Activated naive CD4-positive, alpha-beta T cell treated with anti-CD3 and anti-CD28 coated beads for 36 hours (primary cell): ENCODE measurements at regions not wholly inside any gene's neighbourhood (a gene's known extent, or its start where the extent isn't known, plus 50 kb on each side); places are given as distances from the start of the nearest gene placed in this dataset.

Source experiments
- CTCF ChIA-PET: fragments of 350-600 bp; sonication (Branson Sonifier 250); formaldehyde crosslinking; loops from one replicate; lab custom pipeline; 2021; ENCODE audit warnings: antibody characterized with exemption; lab: Charles Lee
- DNase-seq: peaks from one replicate; pipeline ENCODE4 v3.0.0-alpha.2; 2020
- H3K27ac Mint-ChIP-seq: one replicate; pipeline ENCODE4 v1.8.0; 2021; ENCODE audit warnings: mild to moderate bottlenecking, mixed read lengths
- H3K27me3 Mint-ChIP-seq: one replicate; pipeline ENCODE4 v1.8.0; 2021; ENCODE audit warnings: low read depth, mixed read lengths
- H3K36me3 Mint-ChIP-seq: one replicate; pipeline ENCODE4 v1.8.0; 2021; ENCODE audit warnings: low read depth, mixed read lengths
- H3K4me1 Mint-ChIP-seq: one replicate; pipeline ENCODE4 v1.8.0; 2021; ENCODE audit warnings: low read depth, mixed read lengths
- H3K4me3 Mint-ChIP-seq: one replicate; pipeline ENCODE4 v1.8.0; 2021; ENCODE audit warnings: mild to moderate bottlenecking, moderate library complexity, mixed read lengths
- H3K9me3 Mint-ChIP-seq: one replicate; pipeline ENCODE4 v1.8.0; 2021; ENCODE audit warnings: mixed read lengths
- intact Hi-C: fragments of 100-400 bp; cut with micrococcal nuclease; formaldehyde crosslinking; loops from one replicate; pipeline ENCODE4 v1.15.1; 2023

DNA sequence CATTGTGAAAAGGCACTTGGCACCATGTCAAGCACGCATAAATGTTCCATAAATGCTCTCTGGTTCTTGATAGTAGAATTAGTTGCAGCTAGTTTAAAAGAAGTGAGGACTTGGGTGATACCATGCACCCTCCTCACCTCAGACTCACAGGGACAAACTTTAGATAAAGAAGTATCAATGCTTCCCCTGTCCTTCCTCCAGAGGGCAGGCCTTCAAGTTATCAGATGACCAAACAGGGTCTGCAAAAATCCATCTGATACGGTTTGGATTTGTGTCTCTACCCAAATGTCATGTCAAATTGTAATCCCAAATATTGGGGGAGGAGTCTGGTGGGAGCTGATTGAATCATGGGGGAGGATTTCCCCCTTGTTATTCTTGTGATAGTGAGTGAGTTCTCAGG, 54.1 kb downstream of the C1QL2 start:
- Mint-ChIP-seq H3K4me3 (no peak overlapping the region), H3K4me1 (no peaks in the 10 kb centered on the region), H3K9me3 (peaks cover 25% of the 10 kb centered on the region), H3K27me3 (peaks cover 9% of the 10 kb centered on the region), H3K27ac (no peak overlapping the region), H3K36me3 (no peaks in the 10 kb centered on the region)
- DNase-seq, result no peak
- CTCF ChIA-PET, result no interaction called here
- intact Hi-C loops, result no loop called here

DNA sequence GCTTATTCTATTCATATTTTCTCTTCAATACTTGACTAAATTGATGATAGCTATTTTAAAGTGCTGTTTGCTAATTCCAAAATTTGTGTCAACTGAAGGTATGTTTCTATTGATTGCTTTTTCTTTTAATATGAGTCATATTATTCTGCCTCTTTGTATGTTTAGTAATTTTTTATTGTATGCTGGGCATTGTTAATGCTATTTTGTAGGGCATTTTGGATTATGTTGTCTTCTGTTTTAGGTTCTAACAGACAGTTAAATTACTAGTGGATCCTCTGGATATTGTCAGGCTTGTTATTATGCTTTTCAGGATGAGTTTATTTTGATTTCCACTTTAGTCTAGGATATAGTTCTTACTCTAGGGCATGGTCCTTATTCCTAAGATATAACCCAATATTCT, 55.6 kb downstream of the C1QL2 start:
- H3K4me3 Mint-ChIP-seq, result no peak overlapping the region
- no peak for DNase-seq
- CTCF ChIA-PET, result no interaction called here
- peaks cover 33% of the 10 kb centered on the region for H3K9me3 Mint-ChIP-seq
- H3K36me3 Mint-ChIP-seq, result no peaks in the 10 kb centered on the region
- H3K27ac Mint-ChIP-seq, result no peak overlapping the region
- no peaks in the 10 kb centered on the region for H3K4me1 Mint-ChIP-seq
- peaks cover 5% of the 10 kb centered on the region for H3K27me3 Mint-ChIP-seq
- intact Hi-C loops, result no loop called here

DNA sequence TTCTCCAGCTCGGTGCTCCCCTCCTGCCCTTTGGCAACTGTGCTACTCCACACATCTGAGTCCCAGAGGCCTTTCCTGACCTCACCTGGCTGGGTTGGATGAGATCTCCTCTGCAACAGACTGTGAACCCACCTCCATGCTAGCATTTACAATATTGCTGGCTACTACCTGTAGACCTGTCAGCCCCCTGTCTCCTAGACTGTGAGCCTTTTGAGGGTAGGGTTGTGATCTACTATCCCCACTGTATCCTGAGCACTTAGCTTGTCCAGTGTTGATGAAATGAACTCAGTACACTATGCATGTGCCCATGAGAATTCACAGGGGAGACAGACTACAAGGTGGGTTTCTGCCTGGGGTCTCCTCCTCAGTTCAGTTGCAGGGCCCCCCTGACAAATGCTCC, 70.1 kb downstream of the C1QL2 start:
- no peak overlapping the region for H3K4me3 Mint-ChIP-seq
- H3K9me3 Mint-ChIP-seq, result no peaks in the 10 kb centered on the region
- H3K27me3 Mint-ChIP-seq, result peaks cover 3% of the 10 kb centered on the region
- no peaks in the 10 kb centered on the region for H3K36me3 Mint-ChIP-seq
- H3K4me1 Mint-ChIP-seq, result no peaks in the 10 kb centered on the region
- CTCF ChIA-PET, result no interaction called here
- H3K27ac Mint-ChIP-seq, result no peak overlapping the region
- no peak for DNase-seq
- intact Hi-C loops, result no loop called here

DNA sequence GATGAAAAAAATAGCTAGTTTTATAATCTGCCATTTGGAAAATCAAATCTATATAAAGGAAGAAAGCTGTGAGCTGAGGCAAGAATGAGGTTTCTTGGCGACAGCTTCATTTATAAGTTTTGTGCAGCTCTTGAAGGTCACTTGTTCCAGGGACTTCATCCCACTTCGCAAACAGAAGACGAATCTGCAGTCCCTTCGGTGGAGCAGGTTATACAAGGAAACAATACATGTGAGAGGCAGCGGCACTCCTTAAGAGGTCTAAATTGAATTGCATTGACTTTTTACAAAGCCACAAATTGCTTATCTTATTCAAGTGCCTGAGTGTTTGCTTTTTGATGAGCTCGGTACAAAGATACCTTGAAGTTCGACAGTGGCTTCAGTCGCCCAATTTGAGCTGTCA, 72.2 kb downstream of the C1QL2 start:
- Mint-ChIP-seq H3K4me3 (no peak overlapping the region), H3K9me3 (peaks cover 3% of the 10 kb centered on the region), H3K36me3 (no peaks in the 10 kb centered on the region), H3K27me3 (peaks cover 3% of the 10 kb centered on the region), H3K27ac (no peak overlapping the region), H3K4me1 (no peaks in the 10 kb centered on the region)
- no peak for DNase-seq
- CTCF ChIA-PET, result no interaction called here
- intact Hi-C loops, result no loop called here

DNA sequence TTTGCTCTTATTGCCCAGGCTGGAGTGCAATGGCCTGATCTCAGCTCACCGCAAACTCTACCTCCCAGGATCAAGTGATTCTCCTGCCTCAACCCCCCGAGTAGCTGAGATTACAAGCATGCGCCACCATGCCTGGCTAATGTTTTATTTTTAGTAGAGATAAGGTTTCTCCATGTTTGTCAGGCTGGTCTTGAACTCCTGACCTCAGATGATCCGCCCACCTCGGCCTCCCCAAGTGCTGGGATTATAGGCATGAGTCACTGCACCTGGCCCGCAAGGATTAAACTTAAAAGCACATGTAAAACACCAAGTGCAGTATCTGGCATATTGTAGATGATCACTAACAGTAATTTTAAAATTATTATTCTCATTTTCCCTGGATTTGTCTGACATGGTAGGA, 72.9 kb downstream of the C1QL2 start:
- no peaks in the 10 kb centered on the region for H3K36me3 Mint-ChIP-seq
- no peaks in the 10 kb centered on the region for H3K4me1 Mint-ChIP-seq
- no peak overlapping the region for H3K27ac Mint-ChIP-seq
- intact Hi-C loops, result no loop called here
- H3K4me3 Mint-ChIP-seq, result no peak overlapping the region
- DNase-seq, result no peak
- H3K9me3 Mint-ChIP-seq, result peaks cover 3% of the 10 kb centered on the region
- no peaks in the 10 kb centered on the region for H3K27me3 Mint-ChIP-seq
- CTCF ChIA-PET, result no interaction called here

DNA sequence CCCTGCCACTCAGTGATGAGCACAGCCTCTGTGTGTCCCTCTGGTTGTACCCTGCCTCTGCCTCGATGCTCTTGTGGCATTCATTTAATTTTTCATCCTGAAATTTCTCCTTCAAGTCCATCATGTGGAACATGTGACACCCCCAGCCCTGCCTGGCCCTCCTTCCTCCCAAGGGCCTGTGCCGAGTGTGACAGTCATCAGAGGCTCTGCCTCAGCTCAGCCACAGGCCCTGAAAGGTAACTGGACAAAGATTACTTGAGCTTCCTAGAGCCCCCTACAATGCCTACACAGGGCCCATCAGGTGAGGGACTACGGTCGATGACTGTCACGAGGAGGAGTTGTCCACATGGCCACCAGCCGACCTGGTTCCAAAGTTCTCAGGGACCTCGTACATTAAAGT, 75.1 kb downstream of the C1QL2 start:
- Mint-ChIP-seq H3K27me3 (no peaks in the 10 kb centered on the region), H3K27ac (no peak overlapping the region), H3K4me1 (no peaks in the 10 kb centered on the region), H3K36me3 (no peaks in the 10 kb centered on the region), H3K4me3 (no peak overlapping the region), H3K9me3 (peaks cover 3% of the 10 kb centered on the region)
- no peak for DNase-seq
- intact Hi-C loops, result no loop called here
- CTCF ChIA-PET, result no interaction called here

DNA sequence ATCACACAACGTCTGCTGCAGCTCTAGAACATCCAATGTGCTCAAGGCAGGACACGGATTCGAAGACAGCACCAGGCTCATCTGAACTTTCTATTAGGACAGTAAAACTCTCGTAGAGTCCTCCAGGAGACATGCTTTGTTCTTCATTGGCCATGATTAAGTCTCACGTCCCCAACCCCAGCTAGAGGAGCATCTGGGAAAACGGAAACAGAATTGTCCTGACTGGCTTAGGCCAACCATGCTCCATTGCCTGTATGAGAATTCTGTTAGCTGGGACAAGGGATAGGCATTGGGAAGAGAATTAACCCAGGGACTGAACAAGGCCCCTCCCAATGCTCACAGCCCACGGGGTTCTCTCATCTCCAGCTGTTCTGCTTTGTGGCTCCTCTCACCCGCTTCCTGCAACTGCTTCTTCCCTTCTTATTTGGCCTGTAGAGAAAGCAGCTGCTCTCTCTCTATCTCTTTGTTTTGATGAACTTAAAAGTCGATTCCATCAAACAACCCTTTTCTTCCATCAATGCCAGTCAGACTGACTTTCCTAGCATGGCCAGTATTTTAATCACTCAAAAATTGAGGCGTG, 75.6 kb downstream of the C1QL2 start:
- Mint-ChIP-seq H3K27me3 (no peaks in the 10 kb centered on the region), H3K4me3 (no peak overlapping the region), H3K9me3 (peaks cover 3% of the 10 kb centered on the region), H3K36me3 (no peaks in the 10 kb centered on the region), H3K4me1 (no peaks in the 10 kb centered on the region), H3K27ac (no peak overlapping the region)
- CTCF ChIA-PET, result no interaction called here
- no peak for DNase-seq
- intact Hi-C loops, result no loop called here

DNA sequence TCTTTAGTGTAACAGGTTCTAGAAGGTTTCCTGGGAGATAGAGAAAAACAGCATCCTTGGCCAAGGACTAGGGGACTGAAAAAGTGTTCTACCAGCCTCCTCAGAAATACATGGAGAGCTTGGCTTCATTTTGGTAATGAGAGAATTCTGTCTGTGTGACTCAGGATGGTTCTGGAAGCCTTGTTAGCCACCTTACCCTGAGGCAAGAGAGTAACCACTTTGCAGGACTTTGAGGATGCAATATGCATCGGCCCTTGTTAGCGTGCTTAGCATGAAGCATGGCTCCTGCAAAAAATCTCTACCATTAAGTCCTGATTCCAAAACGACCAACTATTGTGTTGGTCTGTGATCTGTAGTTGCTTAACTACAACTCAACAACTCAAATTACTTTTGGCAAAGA, 79.8 kb downstream of the C1QL2 start:
- CTCF ChIA-PET, result no interaction called here
- H3K9me3 Mint-ChIP-seq, result peaks cover 3% of the 10 kb centered on the region

DNA sequence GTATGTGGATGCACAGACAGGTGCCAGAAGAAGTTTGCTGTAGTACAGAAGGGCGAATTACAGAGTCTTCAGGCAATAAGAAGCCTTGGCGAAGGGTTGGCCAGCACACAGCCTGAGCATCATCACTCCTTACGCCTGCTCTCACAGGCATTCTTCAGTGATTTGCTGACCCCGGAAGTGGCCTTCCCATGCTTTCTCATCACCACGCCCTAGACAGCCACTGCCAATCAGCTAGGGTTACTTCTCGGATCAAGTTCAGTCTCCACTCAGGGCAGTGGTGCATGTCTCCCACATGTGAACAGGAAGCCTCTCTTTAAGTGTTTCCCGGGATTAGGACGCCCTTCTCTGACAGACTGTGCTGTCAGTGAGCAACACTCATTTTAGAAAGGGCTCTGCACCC, 81.8 kb downstream of the C1QL2 start:
- CTCF ChIA-PET, result no interaction called here
- intact Hi-C loops, result no loop called here
- Mint-ChIP-seq H3K27ac (no peak overlapping the region), H3K9me3 (no peaks in the 10 kb centered on the region), H3K4me1 (no peaks in the 10 kb centered on the region), H3K27me3 (peaks cover 14% of the 10 kb centered on the region), H3K36me3 (no peaks in the 10 kb centered on the region), H3K4me3 (no peak overlapping the region)
- DNase-seq, result no peak

More for the DNA sequence above, 79.8 kb downstream of the C1QL2 start:
- Mint-ChIP-seq H3K27ac (no peak overlapping the region), H3K4me3 (no peak overlapping the region), H3K36me3 (no peaks in the 10 kb centered on the region), H3K27me3 (peaks cover 14% of the 10 kb centered on the region), H3K4me1 (no peaks in the 10 kb centered on the region)
- intact Hi-C loops, result no loop called here
- no peak for DNase-seq

DNA sequence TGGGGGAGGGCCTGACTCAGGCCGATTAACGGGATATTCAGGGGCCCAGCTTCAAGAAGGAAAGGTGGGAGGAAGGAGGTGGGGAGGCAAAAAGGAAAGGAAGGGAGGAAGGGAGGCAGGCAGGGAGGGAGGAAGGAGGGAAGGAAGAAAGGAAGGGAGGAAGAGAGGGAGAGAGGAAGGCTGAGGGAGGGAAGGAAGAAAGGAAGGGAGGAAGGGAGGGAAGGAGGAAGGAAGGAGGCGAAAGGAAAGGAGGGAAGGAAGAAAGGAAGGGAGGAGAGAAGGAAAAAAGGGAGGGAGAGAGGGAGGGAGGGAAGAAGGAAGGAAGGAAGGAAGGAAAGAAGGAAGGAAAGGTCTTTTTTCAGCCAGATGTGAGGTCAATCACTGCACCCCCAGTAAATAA, 85.3 kb downstream of the C1QL2 start:
- DNase-seq, result no peak
- peaks cover 14% of the 10 kb centered on the region for H3K27me3 Mint-ChIP-seq
- no peaks in the 10 kb centered on the region for H3K9me3 Mint-ChIP-seq
- H3K4me3 Mint-ChIP-seq, result no peak overlapping the region
- no peaks in the 10 kb centered on the region for H3K36me3 Mint-ChIP-seq
- H3K27ac Mint-ChIP-seq, result no peak overlapping the region
- intact Hi-C loops, result no loop called here
- CTCF ChIA-PET, result no interaction called here
- H3K4me1 Mint-ChIP-seq, result no peaks in the 10 kb centered on the region

DNA sequence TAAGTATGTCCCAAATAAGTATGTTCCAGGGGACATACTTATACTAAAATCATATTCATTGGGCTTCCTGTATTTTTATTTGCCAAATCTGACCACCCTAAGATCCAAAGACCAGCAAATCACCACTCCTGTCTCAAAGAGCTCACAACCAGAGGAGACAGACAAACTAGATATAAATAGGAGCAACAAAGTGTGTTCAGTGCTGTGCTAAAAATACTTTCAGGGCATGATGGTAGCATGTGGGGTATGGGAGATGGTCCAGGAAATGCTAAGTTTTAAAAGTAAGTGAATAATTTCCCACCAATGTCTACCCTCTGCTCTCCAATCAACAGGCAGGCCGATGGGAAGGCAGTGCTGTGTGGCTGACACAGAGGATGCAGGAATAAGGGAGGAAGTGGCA, 87.1 kb downstream of the C1QL2 start:
- H3K36me3 Mint-ChIP-seq, result no peaks in the 10 kb centered on the region
- intact Hi-C loops, result no loop called here
- peaks cover 10% of the 10 kb centered on the region for H3K27me3 Mint-ChIP-seq
- H3K27ac Mint-ChIP-seq, result no peak overlapping the region
- no peak overlapping the region for H3K4me3 Mint-ChIP-seq
- CTCF ChIA-PET, result no interaction called here
- H3K9me3 Mint-ChIP-seq, result no peaks in the 10 kb centered on the region
- DNase-seq, result no peak
- no peaks in the 10 kb centered on the region for H3K4me1 Mint-ChIP-seq

DNA sequence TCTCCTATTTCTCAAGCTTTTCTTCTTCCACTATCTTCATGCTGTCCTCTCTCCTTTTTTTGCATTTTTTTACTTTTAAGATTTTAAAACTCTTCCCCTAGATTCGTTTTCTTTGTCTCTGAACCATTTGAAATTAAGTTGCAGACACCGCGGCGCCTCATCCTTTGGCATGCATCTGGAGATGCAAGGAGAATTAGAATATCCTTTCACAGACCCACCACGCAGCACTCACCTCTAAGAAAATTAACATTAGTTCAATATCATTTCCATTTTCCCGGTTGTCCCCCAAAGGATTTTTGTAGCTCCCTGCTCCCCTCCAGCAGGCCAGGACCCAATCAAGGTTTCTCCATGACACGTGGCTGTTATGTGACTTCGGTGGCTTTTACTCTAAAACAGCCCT, 88.8 kb downstream of the C1QL2 start:
- Mint-ChIP-seq H3K4me3 (no peak overlapping the region), H3K36me3 (no peaks in the 10 kb centered on the region), H3K27me3 (peaks cover 6% of the 10 kb centered on the region), H3K27ac (no peak overlapping the region), H3K4me1 (no peaks in the 10 kb centered on the region), H3K9me3 (no peaks in the 10 kb centered on the region)
- intact Hi-C loops, result no loop called here
- DNase-seq, result no peak
- CTCF ChIA-PET, result no interaction called here

DNA sequence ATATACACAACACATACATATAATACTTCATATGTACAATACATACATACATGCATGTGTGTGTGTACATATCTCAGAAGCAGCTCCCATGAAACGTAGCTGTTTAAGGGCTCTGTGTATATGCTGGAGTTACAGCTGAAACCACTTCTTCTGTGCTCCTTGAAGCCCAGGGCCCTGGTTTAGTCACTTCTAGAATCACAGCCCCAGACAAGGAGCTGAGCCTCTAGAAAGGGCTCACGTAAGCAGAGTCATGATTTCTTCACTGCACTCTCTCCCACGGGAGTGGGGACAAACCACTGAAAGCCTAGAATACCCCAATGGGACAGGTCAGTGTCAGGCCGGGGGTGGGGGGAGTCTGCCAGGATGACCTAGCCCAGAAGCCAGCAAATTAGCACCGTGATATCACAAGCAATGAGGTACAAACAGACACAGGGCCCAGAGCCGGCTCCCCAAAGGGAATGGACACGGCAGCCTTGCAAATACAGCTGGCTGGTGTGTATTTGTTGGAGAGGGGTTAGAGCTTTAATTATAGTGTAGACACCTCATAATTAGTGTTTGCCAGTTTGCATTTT, 90.3 kb downstream of the C1QL2 start:
- intact Hi-C loops, result no loop called here
- no peak for DNase-seq
- no peak overlapping the region for H3K27ac Mint-ChIP-seq
- H3K4me1 Mint-ChIP-seq, result no peaks in the 10 kb centered on the region
- no peaks in the 10 kb centered on the region for H3K27me3 Mint-ChIP-seq
- CTCF ChIA-PET, result no interaction called here
- no peak overlapping the region for H3K4me3 Mint-ChIP-seq
- H3K9me3 Mint-ChIP-seq, result peaks cover 1% of the 10 kb centered on the region
- H3K36me3 Mint-ChIP-seq, result no peaks in the 10 kb centered on the region
